ENCODE measurements at regions not wholly inside any gene's neighbourhood (a gene's known extent, or its start where the extent isn't known, plus 50 kb on each side); places are given as distances from the start of the nearest gene placed in this dataset.

DNA sequence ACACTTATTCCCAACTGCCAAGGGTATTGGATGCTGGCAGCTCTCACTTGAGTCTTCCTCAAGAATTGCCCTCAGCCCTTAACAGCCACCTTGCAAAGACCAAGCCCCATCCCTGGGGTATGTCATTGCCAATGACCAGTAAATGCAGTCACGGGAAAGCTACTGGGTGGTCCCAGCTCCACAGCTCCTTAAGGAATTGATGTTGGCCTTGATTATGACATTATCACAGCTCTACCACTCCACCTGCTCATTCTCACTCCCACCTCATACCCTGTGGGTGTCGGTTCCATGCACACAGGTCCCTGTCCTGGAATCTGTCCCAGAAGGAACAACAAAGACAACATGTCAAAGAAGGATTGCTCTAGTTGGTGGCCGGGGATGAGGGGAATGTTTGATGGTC is 60.5 kb upstream of the GJB5 start:
- no peak for TF ChIP-seq EZH2 (IDR thresholded peaks at IDR 0.05; ENCODE audit: low read length, missing control alignments)
- TF ChIP-seq, protein P1, sequence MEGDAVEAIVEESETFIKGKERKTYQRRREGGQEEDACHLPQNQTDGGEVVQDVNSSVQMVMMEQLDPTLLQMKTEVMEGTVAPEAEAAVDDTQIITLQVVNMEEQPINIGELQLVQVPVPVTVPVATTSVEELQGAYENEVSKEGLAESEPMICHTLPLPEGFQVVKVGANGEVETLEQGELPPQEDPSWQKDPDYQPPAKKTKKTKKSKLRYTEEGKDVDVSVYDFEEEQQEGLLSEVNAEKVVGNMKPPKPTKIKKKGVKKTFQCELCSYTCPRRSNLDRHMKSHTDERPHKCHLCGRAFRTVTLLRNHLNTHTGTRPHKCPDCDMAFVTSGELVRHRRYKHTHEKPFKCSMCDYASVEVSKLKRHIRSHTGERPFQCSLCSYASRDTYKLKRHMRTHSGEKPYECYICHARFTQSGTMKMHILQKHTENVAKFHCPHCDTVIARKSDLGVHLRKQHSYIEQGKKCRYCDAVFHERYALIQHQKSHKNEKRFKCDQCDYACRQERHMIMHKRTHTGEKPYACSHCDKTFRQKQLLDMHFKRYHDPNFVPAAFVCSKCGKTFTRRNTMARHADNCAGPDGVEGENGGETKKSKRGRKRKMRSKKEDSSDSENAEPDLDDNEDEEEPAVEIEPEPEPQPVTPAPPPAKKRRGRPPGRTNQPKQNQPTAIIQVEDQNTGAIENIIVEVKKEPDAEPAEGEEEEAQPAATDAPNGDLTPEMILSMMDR (conservative IDR thresholded peaks at IDR 0.05 in 1 of 2, IDR thresholded peaks at IDR 0.05 in 1 of 2; ENCODE audit: low read depth in 1 of 2, low read length in 2 of 2): no peak
- no peak overlapping the region for H3K27ac ChIP-seq (ENCODE audit: insufficient read depth, low read length)
- no peaks in the 10 kb centered on the region for H3K27me3 ChIP-seq (ENCODE audit: control insufficient read depth, insufficient read depth, low read length)
- H3K9ac ChIP-seq (ENCODE audit: insufficient read depth, low read length): no peak overlapping the region
- H3K4me2 ChIP-seq (ENCODE audit: extremely low read depth, insufficient read depth, low read length): no peak overlapping the region
- no peaks in the 10 kb centered on the region for H3K9me3 ChIP-seq (ENCODE audit: control insufficient read depth, insufficient read depth, low read depth, low read length)
- no peak overlapping the region for H2AFZ ChIP-seq (ENCODE audit: low read length)
- no peaks in the 10 kb centered on the region for H4K20me1 ChIP-seq (ENCODE audit: control insufficient read depth, extremely low read depth, insufficient read depth, low read length)
- H3K79me2 ChIP-seq (ENCODE audit: control insufficient read depth, insufficient read depth, low read length): no peaks in the 10 kb centered on the region
- H3K4me3 ChIP-seq (replicated peaks in 1 of 4; ENCODE audit: control extremely low read depth in 1 of 4, insufficient read depth in 1 of 4, low read depth in 3 of 4, low read length in 4 of 4): no peak overlapping the region
- H3K36me3 ChIP-seq (ENCODE audit: control insufficient read depth, insufficient read depth, low read length): no peaks in the 10 kb centered on the region
- no peak for DNase-seq (ENCODE audit: low read depth in 2 of 2)
- H3K4me1 ChIP-seq (ENCODE audit: control insufficient read depth, extremely low read depth, insufficient read depth, low read length): no peaks in the 10 kb centered on the region

DNA sequence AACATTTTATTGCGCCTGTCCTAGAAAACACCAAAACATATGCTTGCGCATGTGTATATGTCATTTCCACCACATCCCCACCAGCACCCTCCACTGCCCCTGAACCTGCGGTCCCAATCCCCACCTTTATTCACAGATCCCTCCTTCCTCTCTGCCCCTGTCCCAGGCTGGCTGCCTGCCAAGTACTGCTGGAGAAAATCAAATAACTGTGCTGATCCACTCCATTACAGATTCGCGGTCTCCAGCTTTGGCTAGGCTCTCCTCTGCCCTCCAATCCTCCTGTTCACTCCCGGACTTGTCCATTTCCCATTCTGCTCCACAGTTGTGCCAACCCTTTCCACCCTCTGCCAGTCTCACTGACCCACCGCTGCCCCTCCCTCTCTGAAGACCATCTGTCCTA is 59.3 kb upstream of the GJB5 start:
- Histone ChIP-seq H2AFZ (ENCODE audit: low read length) (no peak overlapping the region), H3K4me2 (ENCODE audit: extremely low read depth, insufficient read depth, low read length) (no peak overlapping the region), H3K27ac (ENCODE audit: insufficient read depth, low read length) (no peak overlapping the region), H3K79me2 (ENCODE audit: control insufficient read depth, insufficient read depth, low read length) (no peaks in the 10 kb centered on the region), H3K4me1 (ENCODE audit: control insufficient read depth, extremely low read depth, insufficient read depth, low read length) (no peaks in the 10 kb centered on the region), H3K36me3 (ENCODE audit: control insufficient read depth, insufficient read depth, low read length) (no peaks in the 10 kb centered on the region), H3K9me3 (ENCODE audit: control insufficient read depth, insufficient read depth, low read depth, low read length) (no peaks in the 10 kb centered on the region), H4K20me1 (ENCODE audit: control insufficient read depth, extremely low read depth, insufficient read depth, low read length) (no peaks in the 10 kb centered on the region), H3K4me3 (replicated peaks in 1 of 4; ENCODE audit: control extremely low read depth in 1 of 4, insufficient read depth in 1 of 4, low read depth in 3 of 4, low read length in 4 of 4) (no peak overlapping the region), H3K9ac (ENCODE audit: insufficient read depth, low read length) (no peak overlapping the region), H3K27me3 (ENCODE audit: control insufficient read depth, insufficient read depth, low read length) (no peaks in the 10 kb centered on the region)
- no peak for DNase-seq (ENCODE audit: low read depth in 2 of 2)
- no peak for TF ChIP-seq EZH2 (IDR thresholded peaks at IDR 0.05; ENCODE audit: low read length, missing control alignments)
- TF ChIP-seq, protein P1 (conservative IDR thresholded peaks at IDR 0.05 in 1 of 2, IDR thresholded peaks at IDR 0.05 in 1 of 2; ENCODE audit: low read depth in 1 of 2, low read length in 2 of 2): no peak

DNA sequence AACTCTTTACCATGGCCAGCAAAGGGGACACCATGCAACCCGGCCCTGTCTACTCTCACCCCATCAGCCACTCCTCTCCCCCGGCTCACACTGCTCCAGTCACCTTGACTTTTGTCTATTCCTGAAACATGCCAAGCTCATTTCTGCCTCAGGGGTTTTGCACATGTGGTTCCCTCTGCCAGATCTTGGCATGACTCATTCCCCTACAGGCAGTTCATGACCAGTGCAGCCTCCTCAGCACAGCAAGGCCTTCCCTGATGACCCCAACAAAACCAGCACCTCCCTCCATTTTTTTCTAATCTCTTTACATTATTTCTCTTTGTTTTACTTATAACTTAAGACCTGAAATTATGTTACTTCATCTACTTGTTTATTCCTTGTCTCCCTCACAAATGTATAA is 58.6 kb upstream of the GJB5 start:
- Histone ChIP-seq H3K79me2 (ENCODE audit: control insufficient read depth, insufficient read depth, low read length) (no peaks in the 10 kb centered on the region), H3K9ac (ENCODE audit: insufficient read depth, low read length) (no peak overlapping the region), H3K27ac (ENCODE audit: insufficient read depth, low read length) (no peak overlapping the region), H3K4me2 (ENCODE audit: extremely low read depth, insufficient read depth, low read length) (no peak overlapping the region), H3K27me3 (ENCODE audit: control insufficient read depth, insufficient read depth, low read length) (no peaks in the 10 kb centered on the region), H3K36me3 (ENCODE audit: control insufficient read depth, insufficient read depth, low read length) (no peaks in the 10 kb centered on the region), H3K4me1 (ENCODE audit: control insufficient read depth, extremely low read depth, insufficient read depth, low read length) (no peaks in the 10 kb centered on the region), H4K20me1 (ENCODE audit: control insufficient read depth, extremely low read depth, insufficient read depth, low read length) (no peaks in the 10 kb centered on the region), H3K9me3 (ENCODE audit: control insufficient read depth, insufficient read depth, low read depth, low read length) (no peaks in the 10 kb centered on the region), H3K4me3 (replicated peaks in 1 of 4; ENCODE audit: control extremely low read depth in 1 of 4, insufficient read depth in 1 of 4, low read depth in 3 of 4, low read length in 4 of 4) (no peak overlapping the region), H2AFZ (ENCODE audit: low read length) (no peak overlapping the region)
- DNase-seq (ENCODE audit: low read depth in 2 of 2): peak in 1 of 2 donors; percentile 13
- TF ChIP-seq, protein P1 (conservative IDR thresholded peaks at IDR 0.05 in 1 of 2, IDR thresholded peaks at IDR 0.05 in 1 of 2; ENCODE audit: low read depth in 1 of 2, low read length in 2 of 2): no peak
- TF ChIP-seq EZH2 (IDR thresholded peaks at IDR 0.05; ENCODE audit: low read length, missing control alignments): no peak
